ENCODE measurements at regions not wholly inside any gene's neighbourhood (a gene's known extent, or its start where the extent isn't known, plus 50 kb on each side); places are given as distances from the start of the nearest gene placed in this dataset.

- no peaks in the 10 kb centered on the region for H3K36me3 ChIP-seq (ENCODE audit: control insufficient read depth, insufficient read depth, low read length)
- DNase-seq (ENCODE audit: low read depth, low spot score), result no peak
- H3K27ac ChIP-seq (ENCODE audit: low read length), result no peak overlapping the region
- no peaks in the 10 kb centered on the region for H3K9me3 ChIP-seq (ENCODE audit: control insufficient read depth, insufficient read depth, low read length)
- H3K4me1 ChIP-seq (ENCODE audit: control insufficient read depth, insufficient read depth, low read length), result no peaks in the 10 kb centered on the region
- no peak overlapping the region for H3K4me3 ChIP-seq (ENCODE audit: low read length)
- no peaks in the 10 kb centered on the region for H3K27me3 ChIP-seq (ENCODE audit: control insufficient read depth, insufficient read depth, low read length)
- WGBS (ENCODE audit: insufficient coverage, insufficient read length), result no CpG with 5 or more reads among the region's 11 CpGs
Observed at GRCh38 chr20:60331688-60332300, 373.6 kb downstream of the CDH26 start.

DNA sequence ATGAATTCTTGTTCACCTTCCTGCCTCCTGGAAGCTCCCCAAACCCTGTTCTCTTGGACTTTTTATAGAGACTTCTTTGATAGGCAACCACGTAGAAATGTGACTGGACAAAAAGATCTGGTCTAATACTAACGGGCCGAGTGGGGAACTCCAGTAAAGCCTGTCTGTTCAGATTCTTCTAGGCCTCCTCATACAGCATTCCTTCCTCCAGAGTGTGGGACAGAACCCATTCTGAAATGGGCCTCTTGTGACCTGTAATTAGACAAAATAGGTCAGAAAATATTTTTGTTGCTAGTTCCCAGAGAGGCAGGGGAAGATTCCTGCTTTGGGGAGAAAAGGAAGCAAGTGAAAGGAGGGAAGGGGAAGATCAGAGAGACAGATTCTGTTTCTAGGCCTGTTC lies 374.3 kb downstream of the CDH26 start:
- Histone ChIP-seq H3K27me3 (ENCODE audit: control insufficient read depth, insufficient read depth, low read length) (no peaks in the 10 kb centered on the region), H3K4me1 (ENCODE audit: control insufficient read depth, insufficient read depth, low read length) (no peaks in the 10 kb centered on the region), H3K36me3 (ENCODE audit: control insufficient read depth, insufficient read depth, low read length) (no peaks in the 10 kb centered on the region), H3K27ac (ENCODE audit: low read length) (no peak overlapping the region), H3K4me3 (ENCODE audit: low read length) (no peak overlapping the region), H3K9me3 (ENCODE audit: control insufficient read depth, insufficient read depth, low read length) (no peaks in the 10 kb centered on the region)
- DNase-seq (ENCODE audit: low read depth, low spot score), result no peak
- WGBS (ENCODE audit: insufficient coverage, insufficient read length), result no CpG with 5 or more reads among the region's 3 CpGs

DNA sequence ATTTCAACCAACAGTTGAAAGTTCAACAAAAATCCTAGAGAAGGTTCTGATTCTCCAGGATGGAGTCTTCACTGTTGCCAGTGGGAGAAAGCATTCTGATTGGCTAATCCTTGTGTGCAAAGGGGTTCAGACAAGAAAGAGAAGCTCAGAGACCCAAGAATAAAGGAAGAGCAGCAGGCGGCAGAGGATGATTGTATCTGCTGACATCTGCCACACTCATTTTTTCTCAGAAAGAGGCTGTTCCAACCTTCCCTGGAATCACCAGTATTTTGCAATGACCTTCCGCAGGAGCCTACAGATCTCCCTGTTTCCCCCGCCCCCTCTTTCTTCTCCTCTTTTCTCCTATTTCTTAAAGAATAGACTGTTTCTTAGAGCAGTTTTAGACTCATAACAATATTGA lies 376.7 kb downstream of the CDH26 start:
- Histone ChIP-seq H3K36me3 (ENCODE audit: control insufficient read depth, insufficient read depth, low read length) (no peaks in the 10 kb centered on the region), H3K4me3 (ENCODE audit: low read length) (no peak overlapping the region), H3K9me3 (ENCODE audit: control insufficient read depth, insufficient read depth, low read length) (no peaks in the 10 kb centered on the region), H3K27ac (ENCODE audit: low read length) (no peak overlapping the region), H3K27me3 (ENCODE audit: control insufficient read depth, insufficient read depth, low read length) (no peaks in the 10 kb centered on the region), H3K4me1 (ENCODE audit: control insufficient read depth, insufficient read depth, low read length) (no peaks in the 10 kb centered on the region)
- DNase-seq (ENCODE audit: low read depth, low spot score), result no peak
- no CpG with 5 or more reads among the region's 3 CpGs for WGBS (ENCODE audit: insufficient coverage, insufficient read length)

DNA sequence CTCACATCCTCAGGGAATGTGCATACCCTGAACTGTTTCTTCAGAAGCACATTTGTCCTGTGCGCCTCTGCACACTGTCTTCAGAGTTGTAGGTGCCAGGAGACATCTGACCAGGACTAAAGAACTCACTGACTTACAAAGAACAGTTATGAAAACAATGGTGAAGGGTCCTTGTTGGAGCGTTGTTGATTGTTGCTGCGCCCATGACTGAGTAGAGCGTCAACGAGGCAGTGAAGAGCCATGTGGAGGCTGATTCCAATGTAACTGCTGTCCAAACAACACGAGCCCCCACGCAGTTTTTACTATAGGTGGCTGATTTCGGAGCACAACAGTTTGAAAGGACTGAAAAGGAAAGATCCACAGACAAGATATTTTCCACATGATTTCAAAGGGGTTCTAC lies 380.3 kb downstream of the CDH26 start:
- Histone ChIP-seq H3K27me3 (ENCODE audit: control insufficient read depth, insufficient read depth, low read length) (no peaks in the 10 kb centered on the region), H3K27ac (ENCODE audit: low read length) (no peak overlapping the region), H3K4me1 (ENCODE audit: control insufficient read depth, insufficient read depth, low read length) (no peaks in the 10 kb centered on the region), H3K9me3 (ENCODE audit: control insufficient read depth, insufficient read depth, low read length) (no peaks in the 10 kb centered on the region), H3K4me3 (ENCODE audit: low read length) (no peak overlapping the region), H3K36me3 (ENCODE audit: control insufficient read depth, insufficient read depth, low read length) (no peaks in the 10 kb centered on the region)
- no peak for DNase-seq (ENCODE audit: low read depth, low spot score)
- WGBS (ENCODE audit: insufficient coverage, insufficient read length), result no CpG with 5 or more reads among the region's 8 CpGs

- Histone ChIP-seq H3K27me3 (ENCODE audit: control insufficient read depth, insufficient read depth, low read length) (no peaks in the 10 kb centered on the region), H3K4me1 (ENCODE audit: control insufficient read depth, insufficient read depth, low read length) (no peaks in the 10 kb centered on the region), H3K27ac (ENCODE audit: low read length) (no peak overlapping the region), H3K36me3 (ENCODE audit: control insufficient read depth, insufficient read depth, low read length) (no peaks in the 10 kb centered on the region), H3K9me3 (ENCODE audit: control insufficient read depth, insufficient read depth, low read length) (no peaks in the 10 kb centered on the region), H3K4me3 (ENCODE audit: low read length) (no peak overlapping the region)
- no CpG with 5 or more reads among the region's 6 CpGs for WGBS (ENCODE audit: insufficient coverage, insufficient read length)
- DNase-seq (ENCODE audit: low read depth, low spot score), result no peak
Observed at GRCh38 chr20:60339738-60340137, 381.5 kb downstream of the CDH26 start.

DNA sequence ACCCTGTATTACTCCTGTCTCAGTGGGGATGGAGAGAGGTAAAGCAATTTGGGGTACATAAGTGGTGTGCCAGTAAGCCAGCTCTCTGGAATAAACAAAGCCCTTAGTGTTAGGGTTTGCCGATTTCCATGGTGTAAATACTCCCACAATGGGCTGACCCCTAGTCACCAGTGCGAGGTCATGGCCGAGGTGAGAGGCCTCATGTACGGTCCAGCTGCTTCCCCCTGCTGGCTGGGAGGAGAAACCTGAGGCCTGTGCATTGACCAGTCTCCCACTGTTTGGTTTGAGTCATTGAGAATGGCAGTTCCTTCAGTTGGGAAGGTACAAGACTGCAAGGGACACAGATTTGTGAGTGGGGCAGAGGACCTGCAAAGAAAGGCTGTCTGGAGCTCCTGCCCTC lies 382.0 kb downstream of the CDH26 start:
- H3K27ac ChIP-seq (ENCODE audit: low read length), result no peak overlapping the region
- DNase-seq (ENCODE audit: low read depth, low spot score), result no peak
- H3K27me3 ChIP-seq (ENCODE audit: control insufficient read depth, insufficient read depth, low read length), result no peaks in the 10 kb centered on the region
- no peaks in the 10 kb centered on the region for H3K4me1 ChIP-seq (ENCODE audit: control insufficient read depth, insufficient read depth, low read length)
- no peaks in the 10 kb centered on the region for H3K36me3 ChIP-seq (ENCODE audit: control insufficient read depth, insufficient read depth, low read length)
- H3K4me3 ChIP-seq (ENCODE audit: low read length), result no peak overlapping the region
- no CpG with 5 or more reads among the region's 4 CpGs for WGBS (ENCODE audit: insufficient coverage, insufficient read length)
- H3K9me3 ChIP-seq (ENCODE audit: control insufficient read depth, insufficient read depth, low read length), result no peaks in the 10 kb centered on the region

- Histone ChIP-seq H3K9me3 (ENCODE audit: control insufficient read depth, insufficient read depth, low read length) (no peaks in the 10 kb centered on the region), H3K4me1 (ENCODE audit: control insufficient read depth, insufficient read depth, low read length) (no peaks in the 10 kb centered on the region), H3K36me3 (ENCODE audit: control insufficient read depth, insufficient read depth, low read length) (no peaks in the 10 kb centered on the region), H3K27ac (ENCODE audit: low read length) (no peak overlapping the region), H3K27me3 (ENCODE audit: control insufficient read depth, insufficient read depth, low read length) (no peaks in the 10 kb centered on the region), H3K4me3 (ENCODE audit: low read length) (no peak overlapping the region)
- no CpG with 5 or more reads among the region's 7 CpGs for WGBS (ENCODE audit: insufficient coverage, insufficient read length)
- no peak for DNase-seq (ENCODE audit: low read depth, low spot score)
Observed at GRCh38 chr20:60341062-60341461, 382.8 kb downstream of the CDH26 start.

GRCh38 chr20:60345106-60345505 lies 386.9 kb downstream of the CDH26 start:
- H3K27me3 ChIP-seq (ENCODE audit: control insufficient read depth, insufficient read depth, low read length), result no peaks in the 10 kb centered on the region
- DNase-seq (ENCODE audit: low read depth, low spot score), result no peak
- WGBS (ENCODE audit: insufficient coverage, insufficient read length), result no CpG with 5 or more reads among the region's 5 CpGs

GRCh38 chr20:60349418-60349817 lies 391.2 kb downstream of the CDH26 start:
- no peaks in the 10 kb centered on the region for H3K36me3 ChIP-seq (ENCODE audit: control insufficient read depth, insufficient read depth, low read length)
- H3K4me3 ChIP-seq (ENCODE audit: low read length), result no peak overlapping the region
- H3K4me1 ChIP-seq (ENCODE audit: control insufficient read depth, insufficient read depth, low read length), result no peaks in the 10 kb centered on the region
- no peaks in the 10 kb centered on the region for H3K27me3 ChIP-seq (ENCODE audit: control insufficient read depth, insufficient read depth, low read length)
- H3K9me3 ChIP-seq (ENCODE audit: control insufficient read depth, insufficient read depth, low read length), result no peaks in the 10 kb centered on the region
- DNase-seq (ENCODE audit: low read depth, low spot score), result no peak
- H3K27ac ChIP-seq (ENCODE audit: low read length), result no peak overlapping the region
- no CpG with 5 or more reads among the region's 11 CpGs for WGBS (ENCODE audit: insufficient coverage, insufficient read length)

More at GRCh38 chr20:60345106-60345505, 386.9 kb downstream of the CDH26 start:
- Histone ChIP-seq H3K4me1 (ENCODE audit: control insufficient read depth, insufficient read depth, low read length) (no peaks in the 10 kb centered on the region), H3K27ac (ENCODE audit: low read length) (no peak overlapping the region), H3K9me3 (ENCODE audit: control insufficient read depth, insufficient read depth, low read length) (no peaks in the 10 kb centered on the region), H3K4me3 (ENCODE audit: low read length) (no peak overlapping the region), H3K36me3 (ENCODE audit: control insufficient read depth, insufficient read depth, low read length) (no peaks in the 10 kb centered on the region)

- no peaks in the 10 kb centered on the region for H3K4me1 ChIP-seq (ENCODE audit: control insufficient read depth, insufficient read depth, low read length)
- no peak for DNase-seq (ENCODE audit: low read depth, low spot score)
- no peak overlapping the region for H3K4me3 ChIP-seq (ENCODE audit: low read length)
- WGBS (ENCODE audit: insufficient coverage, insufficient read length), result no CpG with 5 or more reads among the region's 2 CpGs
- no peaks in the 10 kb centered on the region for H3K36me3 ChIP-seq (ENCODE audit: control insufficient read depth, insufficient read depth, low read length)
- H3K27me3 ChIP-seq (ENCODE audit: control insufficient read depth, insufficient read depth, low read length), result no peaks in the 10 kb centered on the region
- no peak overlapping the region for H3K27ac ChIP-seq (ENCODE audit: low read length)
- H3K9me3 ChIP-seq (ENCODE audit: control insufficient read depth, insufficient read depth, low read length), result no peaks in the 10 kb centered on the region
Observed at GRCh38 chr20:60352017-60352416, 393.8 kb downstream of the CDH26 start.

GRCh38 chr20:60352596-60352995 lies 394.4 kb downstream of the CDH26 start:
- Histone ChIP-seq H3K27ac (ENCODE audit: low read length) (no peak overlapping the region), H3K27me3 (ENCODE audit: control insufficient read depth, insufficient read depth, low read length) (no peaks in the 10 kb centered on the region), H3K4me1 (ENCODE audit: control insufficient read depth, insufficient read depth, low read length) (no peaks in the 10 kb centered on the region), H3K4me3 (ENCODE audit: low read length) (no peak overlapping the region), H3K9me3 (ENCODE audit: control insufficient read depth, insufficient read depth, low read length) (no peaks in the 10 kb centered on the region), H3K36me3 (ENCODE audit: control insufficient read depth, insufficient read depth, low read length) (no peaks in the 10 kb centered on the region)
- WGBS (ENCODE audit: insufficient coverage, insufficient read length), result no CpG with 5 or more reads among the region's 6 CpGs
- no peak for DNase-seq (ENCODE audit: low read depth, low spot score)
